ENCODE measurements at regions not wholly inside any gene's neighbourhood (a gene's known extent, or its start where the extent isn't known, plus 50 kb on each side); places are given as distances from the start of the nearest gene placed in this dataset.

GRCh38 chr1:220372451-220372850, 100.2 kb upstream of the RAB3GAP2 start:
- 17% methylated on average over 7 of the region's 7 CpGs for WGBS (ENCODE audit: insufficient coverage, insufficient replicate concordance, low lambda C conversion rate, missing lambda C conversion rate)
- no peak overlapping the region for H3K9ac ChIP-seq (ENCODE audit: control insufficient read depth, insufficient read depth, low read length)
- TF ChIP-seq ZNF622 (IDR thresholded peaks at IDR 0.05), result no peak
- TF ChIP-seq RUNX3 (IDR thresholded peaks at IDR 0.05; ENCODE audit: low read length), result no peak
- TF ChIP-seq ZNF217 (IDR thresholded peaks at IDR 0.05), result no peak
- TF ChIP-seq, protein P1, sequence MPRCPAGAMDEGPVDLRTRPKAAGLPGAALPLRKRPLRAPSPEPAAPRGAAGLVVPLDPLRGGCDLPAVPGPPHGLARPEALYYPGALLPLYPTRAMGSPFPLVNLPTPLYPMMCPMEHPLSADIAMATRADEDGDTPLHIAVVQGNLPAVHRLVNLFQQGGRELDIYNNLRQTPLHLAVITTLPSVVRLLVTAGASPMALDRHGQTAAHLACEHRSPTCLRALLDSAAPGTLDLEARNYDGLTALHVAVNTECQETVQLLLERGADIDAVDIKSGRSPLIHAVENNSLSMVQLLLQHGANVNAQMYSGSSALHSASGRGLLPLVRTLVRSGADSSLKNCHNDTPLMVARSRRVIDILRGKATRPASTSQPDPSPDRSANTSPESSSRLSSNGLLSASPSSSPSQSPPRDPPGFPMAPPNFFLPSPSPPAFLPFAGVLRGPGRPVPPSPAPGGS (IDR thresholded peaks at IDR 0.05; ENCODE audit: borderline replicate concordance, insufficient read depth, low read depth, low read length, poor library complexity, severe bottlenecking), result no peak
- TF ChIP-seq ZBTB11 (CRISPR knock-in tag; IDR thresholded peaks at IDR 0.05), result no peak
- TF ChIP-seq MYC (IDR thresholded peaks at IDR 0.05; ENCODE audit: insufficient read depth, insufficient read length, insufficient replicate concordance, low read length, severe bottlenecking), result no peak
- no peak for TF ChIP-seq TAF1 (IDR thresholded peaks at IDR 0.05; ENCODE audit: borderline replicate concordance, low read depth, low read length)
- TF ChIP-seq SRF (IDR thresholded peaks at IDR 0.05; ENCODE audit: low read depth in 2 of 2, low read length in 2 of 2), result no peak
- TF ChIP-seq NBN (IDR thresholded peaks at IDR 0.05), result no peak
- TF ChIP-seq EZH2 (IDR thresholded peaks at IDR 0.05; ENCODE audit: borderline replicate concordance, control insufficient read depth, low read depth, low read length), result no peak
- no peak for TF ChIP-seq SUZ12 (IDR thresholded peaks at IDR 0.05; ENCODE audit: unreplicated experiment)
- TF ChIP-seq SUPT20H (IDR thresholded peaks at IDR 0.05; ENCODE audit: borderline replicate concordance, control insufficient read depth, low read depth, low read length), result no peak
- TF ChIP-seq, protein P2, sequence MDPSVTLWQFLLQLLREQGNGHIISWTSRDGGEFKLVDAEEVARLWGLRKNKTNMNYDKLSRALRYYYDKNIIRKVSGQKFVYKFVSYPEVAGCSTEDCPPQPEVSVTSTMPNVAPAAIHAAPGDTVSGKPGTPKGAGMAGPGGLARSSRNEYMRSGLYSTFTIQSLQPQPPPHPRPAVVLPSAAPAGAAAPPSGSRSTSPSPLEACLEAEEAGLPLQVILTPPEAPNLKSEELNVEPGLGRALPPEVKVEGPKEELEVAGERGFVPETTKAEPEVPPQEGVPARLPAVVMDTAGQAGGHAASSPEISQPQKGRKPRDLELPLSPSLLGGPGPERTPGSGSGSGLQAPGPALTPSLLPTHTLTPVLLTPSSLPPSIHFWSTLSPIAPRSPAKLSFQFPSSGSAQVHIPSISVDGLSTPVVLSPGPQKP (IDR thresholded peaks at IDR 0.05; ENCODE audit: low read depth, low read length), result no peak
- no peak for TF ChIP-seq MLLT1 (IDR thresholded peaks at IDR 0.05)
- TF ChIP-seq CBX3 (IDR thresholded peaks at IDR 0.05; ENCODE audit: borderline replicate concordance, low read depth), result no peak
- TF ChIP-seq NFIC (IDR thresholded peaks at IDR 0.05; ENCODE audit: low read depth, low read length), result no peak
- TF ChIP-seq CBX5 (IDR thresholded peaks at IDR 0.05; ENCODE audit: low read depth), result no peak
- TF ChIP-seq IRF4 (IDR thresholded peaks at IDR 0.05; ENCODE audit: low read depth, low read length), result no peak
- H3K36me3 ChIP-seq (ENCODE audit: control insufficient read depth in 2 of 2, insufficient read depth in 2 of 2, low read length in 1 of 2), result no peaks in the 10 kb centered on the region
- DNase-seq (ENCODE audit: low read depth, low spot score) (no peak), ATAC-seq (no peak), FAIRE-seq (no peak)
- BruUV-seq (replicated peaks), result no TSS peak
- no peak overlapping the region for H3K27ac ChIP-seq (ENCODE audit: control insufficient read depth, insufficient read depth)
- H3K9me3 ChIP-seq (replicated peaks; ENCODE audit: control insufficient read depth, insufficient read depth, low read length), result no peaks in the 10 kb centered on the region
- no peak overlapping the region for H3K4me2 ChIP-seq (ENCODE audit: control insufficient read depth, insufficient read depth)
- intact Hi-C loops (cut with micrococcal nuclease; ENCODE audit: unreplicated experiment), result no loop called here
- no peaks in the 10 kb centered on the region; the same call in 1 of the 2 replicates for H3K4me1 ChIP-seq (ENCODE audit: control insufficient read depth, insufficient read depth, low read length)
- CTCF ChIA-PET, result interaction anchor here (0.6 to 1.2 kb wide), 3 partner anchors 74 to 403 kb away, joined by 3 read pairs; no protein-coding TSS in a partner anchor
- no peak overlapping the region for H3K4me3 ChIP-seq
- SMC1A ChIA-PET (ENCODE audit: uncharacterized antibody, unreplicated experiment), result interaction anchor here (0.9 to 2.5 kb wide), 3 partner anchors 8 to 35 kb away, joined by 4 to 9 read pairs (median 4); no protein-coding TSS in a partner anchor
- RAD21 ChIA-PET (ENCODE audit: unreplicated experiment), result no interaction called here
- no peaks in the 10 kb centered on the region for H3K79me2 ChIP-seq (ENCODE audit: control insufficient read depth, insufficient read depth, low read length)
- in situ Hi-C loops (cut with MboI), result no loop called here
- no peaks in the 10 kb centered on the region for H4K20me1 ChIP-seq (ENCODE audit: control insufficient read depth, insufficient read depth)
- POLR2A ChIA-PET, result no interaction called here
- H2AFZ ChIP-seq (ENCODE audit: control insufficient read depth, low read depth, low read length), result no peak overlapping the region
- no peaks in the 10 kb centered on the region for H3K27me3 ChIP-seq (replicated peaks in 1 of 2; ENCODE audit: control insufficient read depth in 2 of 2, insufficient read depth in 2 of 2, low read length in 1 of 2)
